Amniotic epithelial cell (primary cell): ENCODE measurements at regions not wholly inside any gene's neighbourhood (a gene's known extent, or its start where the extent isn't known, plus 50 kb on each side); places are given as distances from the start of the nearest gene placed in this dataset.

Experiments
- DNase-seq: peaks from one replicate; pipeline ENCODE4 v3.0.0-alpha.2; 2010; ENCODE audit warnings: low read depth

DNA sequence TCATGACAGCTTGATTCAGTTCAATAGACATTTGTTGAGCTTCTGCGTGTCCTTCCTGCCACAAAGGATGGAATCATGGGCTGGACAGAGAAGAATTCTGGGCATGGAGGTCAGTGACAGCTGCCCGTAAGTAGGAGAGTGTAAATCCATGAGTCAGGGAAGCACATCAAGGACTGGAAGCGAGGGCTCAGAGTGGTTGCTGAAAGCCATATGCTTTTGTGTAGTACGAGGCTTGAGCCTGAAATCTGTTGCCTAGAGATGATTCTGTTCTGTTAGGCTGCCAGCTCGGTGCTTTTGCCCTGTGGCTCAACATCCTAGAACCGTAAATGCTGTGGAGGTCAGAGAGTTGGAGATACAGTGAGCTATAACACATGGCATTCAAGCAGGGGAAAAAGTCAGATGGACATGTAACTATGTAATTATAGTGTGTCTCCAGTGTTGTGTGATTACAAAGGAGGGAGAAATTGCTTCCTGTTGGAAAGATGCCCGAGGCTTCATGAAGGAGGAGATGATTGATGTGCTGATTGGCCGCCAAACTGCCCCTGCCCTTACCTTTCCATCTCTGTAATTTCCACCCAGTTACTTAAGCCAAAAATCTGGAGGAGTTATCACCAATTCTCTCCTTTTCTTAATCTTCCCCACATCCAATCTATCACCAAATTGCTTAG, 92.8 kb upstream of the CACNA1E start:
- no peak for DNase-seq

DNA sequence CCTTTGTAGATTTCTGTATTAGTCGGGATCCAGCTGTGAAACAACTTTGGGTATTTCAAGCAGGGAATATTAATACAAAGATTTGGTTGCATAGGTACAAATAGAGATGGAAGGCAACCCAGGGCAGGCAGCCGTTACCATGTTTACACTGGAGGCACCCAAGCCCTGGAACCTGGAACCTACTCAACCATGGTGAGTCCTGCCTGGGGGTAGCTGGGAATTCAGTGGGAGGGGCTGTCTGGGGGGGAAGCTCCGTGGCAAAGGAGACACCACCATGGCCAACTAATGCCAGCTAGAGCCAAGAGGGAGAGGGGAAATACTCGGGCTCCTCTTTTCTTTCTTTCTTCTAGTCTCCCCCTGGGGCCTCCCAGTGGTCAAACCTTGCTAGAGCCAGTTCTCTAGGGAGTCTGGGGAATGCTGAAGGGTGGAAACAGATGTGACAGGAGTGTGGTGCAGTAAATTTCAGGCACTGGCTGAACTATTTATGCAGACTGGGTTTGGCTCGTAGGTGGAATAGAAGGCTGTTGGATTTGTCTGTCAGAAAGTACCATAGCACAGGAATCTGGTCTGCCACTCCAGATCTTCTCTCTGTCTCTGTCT, 91.9 kb upstream of the CACNA1E start:
- DNase-seq: no peak

DNA sequence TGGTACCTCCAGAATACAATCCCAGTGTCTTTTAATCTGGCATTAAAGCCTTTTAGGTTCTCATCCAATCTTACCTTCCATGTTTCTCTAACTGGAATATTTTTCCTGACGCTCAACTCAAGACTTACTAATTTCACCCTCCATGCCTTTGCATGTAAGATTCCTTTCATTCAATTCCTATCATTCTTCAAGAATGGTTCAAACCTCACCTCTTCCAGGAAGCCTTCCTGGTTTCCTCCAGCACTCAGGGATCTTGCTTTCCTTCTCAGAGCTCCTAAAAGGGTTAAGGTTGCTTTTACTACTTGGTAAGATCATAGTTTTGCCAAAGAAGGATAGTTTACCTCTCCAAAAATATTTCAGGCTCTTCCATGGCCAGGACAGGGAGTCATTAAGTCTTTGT, 91.2 kb upstream of the CACNA1E start:
- DNase-seq: no peak

DNA sequence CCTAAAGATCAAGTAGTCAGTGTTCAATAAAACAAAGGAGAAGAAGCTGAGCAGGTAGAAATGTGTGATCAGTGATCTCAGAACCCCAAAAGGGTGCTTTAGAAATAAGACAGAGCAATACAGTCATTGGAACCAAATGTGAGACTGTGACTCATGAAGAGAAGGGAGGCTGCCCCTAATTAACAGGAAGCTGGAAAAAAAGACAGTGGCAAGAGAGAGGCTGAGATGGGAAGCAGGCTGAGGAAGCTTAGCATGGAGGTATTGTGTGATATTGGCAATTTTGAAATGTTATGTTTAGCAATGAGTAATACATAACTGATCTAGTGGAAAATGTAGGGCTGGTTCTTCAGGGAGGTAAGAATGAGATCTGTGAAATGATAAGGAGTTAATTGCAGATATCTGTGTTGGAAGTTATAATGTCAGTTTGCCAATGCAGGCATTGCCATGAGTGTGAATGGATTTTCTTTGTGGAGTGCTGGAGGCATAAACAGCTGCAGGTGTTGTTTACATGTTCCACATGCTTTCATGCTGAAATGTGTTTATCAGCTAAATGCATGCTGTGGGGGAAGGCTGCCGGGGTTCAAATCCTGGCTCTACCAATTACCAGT, 90.6 kb upstream of the CACNA1E start:
- no peak for DNase-seq

DNA sequence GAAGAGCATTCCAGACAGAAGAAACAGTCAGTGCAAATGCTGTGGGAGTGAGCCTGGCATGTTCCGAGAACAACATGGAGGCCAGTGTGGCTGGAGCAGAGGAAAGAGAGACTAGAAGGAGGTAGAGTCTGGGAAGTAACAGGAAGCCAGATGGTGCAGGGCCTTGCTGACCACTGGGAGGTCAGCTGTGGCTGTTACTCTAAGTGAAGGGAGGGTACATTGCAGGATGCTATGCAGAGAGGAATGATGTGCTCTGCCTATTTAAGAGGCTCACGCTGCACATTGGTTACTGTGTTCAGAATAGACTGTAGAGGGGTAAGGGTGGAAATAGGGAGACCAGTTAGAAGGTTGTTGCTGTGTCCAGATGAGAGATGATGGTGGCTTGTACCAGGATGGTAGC, 88.6 kb upstream of the CACNA1E start:
- DNase-seq: no peak

DNA sequence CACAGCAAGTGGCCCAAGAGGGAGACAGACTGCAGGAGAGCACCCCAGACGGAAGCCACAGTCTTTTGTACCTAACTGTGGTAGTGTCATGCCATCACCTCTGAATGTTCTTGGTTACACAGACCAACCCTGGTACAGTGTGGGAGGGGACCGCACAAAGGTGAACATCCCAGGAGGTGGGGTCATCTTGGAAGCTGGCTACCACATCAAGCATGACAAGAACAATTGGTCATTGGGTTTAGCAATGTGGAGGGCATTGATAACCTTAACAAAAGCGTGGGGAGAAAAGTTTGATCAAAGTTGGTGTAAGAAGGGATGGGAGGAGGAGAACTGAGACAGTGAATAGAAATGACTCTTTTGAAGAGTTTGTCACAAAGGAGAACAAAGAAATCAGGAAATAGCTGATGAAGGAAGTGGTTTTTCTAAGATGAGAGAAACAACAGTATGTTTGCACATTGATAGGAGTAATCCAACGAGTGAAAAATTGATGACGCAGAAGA, 87.1 kb upstream of the CACNA1E start:
- no peak for DNase-seq

DNA sequence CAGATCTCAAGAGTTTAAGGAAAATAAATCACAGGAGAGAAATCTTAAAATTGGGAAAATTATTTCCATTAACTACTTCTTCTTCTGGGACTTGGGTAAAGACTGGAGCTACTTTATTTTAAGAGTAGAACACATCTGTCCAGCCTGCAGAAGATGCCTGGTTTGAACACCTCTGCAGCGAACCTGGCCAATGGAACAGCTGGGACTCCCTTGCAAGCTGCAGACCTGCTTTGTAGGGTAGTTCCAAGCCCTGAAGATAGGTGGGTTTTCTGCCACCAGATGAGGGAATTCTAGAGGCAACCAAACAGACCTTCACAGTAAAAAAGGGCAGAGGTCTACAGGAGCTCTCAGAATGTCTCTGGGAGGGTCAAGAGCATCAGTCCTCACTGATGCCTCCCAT, 86.5 kb upstream of the CACNA1E start:
- DNase-seq: no peak

DNA sequence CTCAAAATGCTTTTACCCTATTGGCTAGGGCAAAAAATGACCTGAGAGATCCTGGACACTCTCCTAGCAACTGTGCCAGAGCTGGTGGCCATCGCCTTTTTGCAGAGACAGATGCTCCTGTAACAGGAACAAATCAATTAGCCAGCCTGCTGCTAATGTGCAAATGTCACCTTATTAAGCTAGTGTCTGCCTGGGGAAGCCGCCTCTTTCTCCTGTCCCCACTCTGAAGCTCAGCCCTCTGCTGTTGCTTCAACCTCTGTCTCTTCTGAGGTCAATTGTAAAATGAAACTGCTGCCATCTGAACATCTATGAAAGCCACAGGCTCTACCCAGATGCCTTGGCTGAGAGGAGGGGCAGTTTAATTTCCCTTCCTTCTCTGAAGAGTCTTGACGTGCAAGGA, 85.5 kb upstream of the CACNA1E start:
- no peak for DNase-seq

DNA sequence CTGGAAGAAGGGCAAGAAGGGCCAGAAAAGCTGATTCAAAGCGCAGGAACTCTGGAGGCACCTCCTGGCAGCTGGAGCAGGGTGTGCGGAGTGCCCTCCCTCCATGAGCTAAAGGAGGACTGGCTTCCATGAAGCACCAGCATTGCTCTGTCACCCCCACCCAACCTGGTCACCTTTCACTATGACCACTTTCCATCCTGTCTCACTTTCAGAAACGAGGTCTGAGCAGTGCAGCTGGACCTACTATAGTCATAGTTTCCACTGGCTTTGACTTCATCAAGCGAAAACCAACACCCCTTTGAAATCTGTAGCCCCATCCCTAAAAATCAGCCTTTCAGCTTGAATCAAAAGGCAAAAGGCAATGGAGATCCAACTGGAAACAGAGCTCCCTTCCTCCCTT, 84.8 kb upstream of the CACNA1E start:
- DNase-seq: no peak

DNA sequence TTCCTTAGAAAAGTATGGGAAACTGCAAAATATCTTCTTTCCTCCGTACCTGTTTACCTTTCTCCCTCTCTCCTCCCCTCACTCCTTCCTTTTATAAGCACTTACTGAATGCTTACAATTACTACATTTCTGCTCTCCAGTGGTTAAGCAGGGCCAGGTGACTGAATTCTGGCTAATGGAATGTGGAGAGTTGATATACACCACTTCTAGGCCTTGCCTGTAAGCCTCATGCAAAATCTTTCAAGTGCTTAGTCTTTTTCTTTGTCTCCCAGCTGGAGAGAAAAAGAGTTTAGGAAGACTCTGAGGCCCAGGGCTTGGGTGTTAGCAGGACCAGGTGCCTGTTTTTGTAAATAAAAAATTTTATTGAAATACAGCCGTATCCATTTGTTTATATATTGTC, 77.7 kb upstream of the CACNA1E start:
- DNase-seq: no peak

DNA sequence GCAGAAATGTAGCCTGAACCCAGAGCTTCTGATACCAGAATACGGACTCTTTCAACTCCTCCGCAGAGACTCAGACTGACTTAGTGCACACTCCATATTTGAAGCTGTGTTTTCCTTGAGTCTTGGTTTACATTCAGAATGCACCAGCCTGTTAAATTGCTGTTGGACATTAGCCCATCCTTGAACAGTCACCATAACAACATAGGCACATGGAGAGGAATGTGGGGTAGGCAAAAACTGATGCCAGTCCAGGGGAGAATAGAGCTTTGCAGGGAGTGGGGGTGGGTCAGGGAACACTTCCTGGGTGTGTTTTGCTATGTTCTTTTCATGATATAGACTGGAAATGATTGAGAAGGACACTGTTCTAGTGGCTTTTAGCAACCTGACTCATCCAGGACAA, 76.3 kb upstream of the CACNA1E start:
- no peak for DNase-seq

DNA sequence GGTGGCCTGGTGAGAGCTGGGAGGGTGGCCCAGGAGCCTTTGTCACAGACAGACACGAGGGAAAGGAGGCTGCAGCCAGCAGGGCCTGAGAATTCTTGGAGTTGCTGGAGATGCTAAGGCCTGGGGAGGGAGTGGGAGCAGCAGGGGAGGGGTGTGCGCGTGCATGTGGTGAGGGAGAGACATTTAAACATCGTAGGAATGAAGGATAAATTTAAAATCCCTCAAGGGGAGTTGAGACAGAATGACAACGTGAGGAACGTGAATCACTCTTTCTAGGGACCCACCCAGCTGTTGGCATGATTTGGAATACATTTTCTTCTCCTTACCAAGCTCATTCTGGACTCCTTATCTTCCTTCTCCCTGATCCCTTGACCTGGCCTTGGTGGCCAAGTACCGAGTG, 73.3 kb upstream of the CACNA1E start:
- no peak for DNase-seq

DNA sequence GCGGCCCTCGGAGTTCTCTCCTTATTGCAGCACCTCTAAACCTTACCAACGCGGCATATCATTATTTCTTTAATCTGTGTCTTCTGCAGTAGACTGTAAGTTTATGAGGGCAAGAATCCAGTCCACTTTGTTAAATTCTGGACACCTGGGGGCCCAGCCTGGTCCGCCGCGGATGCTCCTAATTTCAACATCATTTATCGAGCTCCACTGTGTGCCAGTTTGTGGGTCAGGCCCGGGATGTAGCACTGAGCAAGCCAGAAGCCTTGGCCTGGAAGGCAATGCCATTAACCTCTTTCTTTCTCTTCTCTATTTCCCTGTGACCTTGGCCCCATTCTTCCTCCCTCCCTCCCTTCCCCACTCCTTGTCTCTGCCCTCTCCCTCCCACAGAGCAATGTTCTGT, 70.6 kb upstream of the CACNA1E start:
- no peak for DNase-seq

DNA sequence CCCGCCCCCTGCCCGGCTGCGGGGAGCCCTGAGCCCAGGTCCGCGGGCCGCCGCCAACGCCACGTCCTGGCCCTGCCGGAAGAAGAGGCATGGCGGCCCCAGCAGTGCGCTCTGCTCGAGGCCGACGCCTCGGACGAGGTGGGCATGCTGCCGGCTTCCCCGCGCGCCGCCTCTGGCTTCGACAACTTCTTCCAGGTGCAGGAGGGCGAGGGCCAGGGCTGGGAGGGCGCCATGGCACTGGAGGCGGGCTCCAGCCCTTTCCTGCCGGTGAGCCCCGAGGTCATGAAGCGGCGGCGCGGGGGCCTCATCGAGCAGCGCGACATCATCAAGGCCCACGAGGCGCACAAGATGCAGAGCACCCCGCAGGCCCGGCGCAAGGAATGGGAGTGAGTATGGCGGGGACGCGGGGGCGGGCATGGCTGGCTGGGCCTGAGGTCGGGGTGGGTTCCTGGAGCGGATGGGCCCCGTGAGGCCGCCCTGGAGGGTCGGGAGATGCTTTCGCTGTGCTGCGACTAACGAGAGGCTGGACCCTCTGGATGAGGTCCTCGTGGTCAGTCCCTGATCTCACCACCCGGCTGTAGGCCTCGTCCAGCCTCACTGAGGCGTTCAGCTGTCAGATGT, 70.0 kb upstream of the CACNA1E start:
- DNase-seq: no peak

DNA sequence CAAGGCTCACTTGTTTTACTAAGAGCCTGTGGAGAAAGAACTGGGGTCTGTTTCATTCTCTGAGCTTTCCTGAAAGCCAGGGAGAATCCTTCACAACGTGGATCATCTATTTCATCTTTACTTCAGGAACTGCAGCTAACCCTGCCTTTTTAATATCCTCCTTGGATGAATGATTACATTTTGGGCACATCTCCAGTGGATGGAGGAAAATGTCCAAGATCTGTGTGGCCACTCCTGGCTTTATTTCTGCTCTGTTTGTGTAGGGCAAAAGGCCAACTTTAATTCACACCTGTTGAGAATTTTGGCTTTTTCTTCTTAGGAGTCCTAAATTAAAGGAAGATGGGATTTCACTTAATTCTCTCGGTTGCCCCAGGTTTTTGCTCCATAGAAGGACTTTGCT, 69.5 kb upstream of the CACNA1E start:
- DNase-seq: no peak

DNA sequence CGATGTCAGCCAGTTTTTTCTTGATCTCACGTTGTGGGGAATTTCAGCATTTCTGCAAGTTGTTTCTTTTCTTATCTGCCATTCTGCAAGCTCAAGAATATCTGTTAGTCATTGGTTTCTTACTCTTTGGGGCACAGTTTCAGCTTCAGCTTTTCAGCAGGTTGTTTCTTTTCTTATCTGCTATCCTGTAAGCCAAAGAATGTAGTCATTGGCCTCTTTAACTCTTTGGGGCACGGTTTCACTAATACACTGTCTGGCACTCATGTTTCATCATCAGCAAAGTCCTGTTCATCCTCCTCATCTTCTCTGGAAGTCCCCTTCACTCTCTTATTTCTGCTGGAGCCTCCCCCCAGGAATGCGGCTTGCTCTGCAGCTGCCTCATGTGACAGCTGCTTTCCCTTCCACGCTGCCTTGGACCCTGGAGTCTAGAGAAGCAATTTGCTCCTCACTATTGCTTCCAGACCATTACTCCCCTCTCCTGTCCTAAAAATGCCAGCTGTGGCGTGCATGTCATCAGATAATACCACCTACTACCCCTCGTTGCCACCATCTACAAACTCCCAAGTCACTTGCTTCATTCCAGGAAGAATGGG, 67.0 kb upstream of the CACNA1E start:
- DNase-seq: no peak

DNA sequence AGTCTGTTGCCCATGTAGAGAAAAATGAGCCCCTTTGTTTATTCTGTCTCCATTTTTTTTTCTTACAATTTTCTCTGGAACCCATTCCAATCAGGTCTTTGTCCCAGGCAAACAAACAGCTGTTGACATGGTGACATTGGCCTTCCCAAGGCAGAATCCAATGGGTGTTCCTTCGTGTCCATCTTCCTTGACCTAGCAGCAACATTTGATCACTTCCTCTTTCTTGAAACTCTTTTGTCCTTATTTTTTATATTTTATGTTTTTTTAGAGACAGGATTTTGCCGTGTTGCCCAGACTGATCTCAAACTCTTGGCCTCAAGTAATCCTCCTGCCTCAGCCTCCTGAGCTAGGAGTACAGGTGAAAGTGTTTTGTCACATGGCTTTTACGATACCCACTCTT, 65.4 kb upstream of the CACNA1E start:
- DNase-seq: no peak

DNA sequence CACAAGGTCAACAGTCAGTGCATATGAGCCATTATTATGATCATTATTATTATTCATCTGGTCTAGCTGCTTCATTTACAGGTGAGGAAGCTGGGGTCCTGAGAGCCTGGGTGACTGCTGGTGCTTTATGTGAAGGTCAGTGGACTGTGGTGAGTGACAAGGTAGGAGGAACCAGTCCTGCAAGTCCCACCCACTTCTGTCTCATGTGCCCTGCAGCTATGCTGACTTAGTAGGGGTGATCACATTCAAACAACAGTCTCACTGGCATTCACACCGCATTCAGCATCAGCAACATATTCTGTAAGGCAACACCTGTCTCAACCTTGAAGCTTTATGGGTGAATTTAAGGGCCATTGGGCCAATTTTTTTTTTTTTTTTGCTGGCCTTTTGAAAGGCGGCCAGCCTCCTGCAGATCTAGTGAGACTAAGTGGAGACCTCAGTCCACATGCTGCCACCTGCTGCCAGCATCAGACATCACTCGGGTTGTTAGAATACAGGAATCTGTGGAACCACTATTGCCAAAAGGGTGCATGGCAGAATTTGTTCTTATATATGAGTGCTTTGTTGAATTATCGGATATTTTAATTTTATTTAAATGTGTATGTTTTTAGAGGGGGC, 59.9 kb upstream of the CACNA1E start:
- peak; percentile 7 for DNase-seq

DNA sequence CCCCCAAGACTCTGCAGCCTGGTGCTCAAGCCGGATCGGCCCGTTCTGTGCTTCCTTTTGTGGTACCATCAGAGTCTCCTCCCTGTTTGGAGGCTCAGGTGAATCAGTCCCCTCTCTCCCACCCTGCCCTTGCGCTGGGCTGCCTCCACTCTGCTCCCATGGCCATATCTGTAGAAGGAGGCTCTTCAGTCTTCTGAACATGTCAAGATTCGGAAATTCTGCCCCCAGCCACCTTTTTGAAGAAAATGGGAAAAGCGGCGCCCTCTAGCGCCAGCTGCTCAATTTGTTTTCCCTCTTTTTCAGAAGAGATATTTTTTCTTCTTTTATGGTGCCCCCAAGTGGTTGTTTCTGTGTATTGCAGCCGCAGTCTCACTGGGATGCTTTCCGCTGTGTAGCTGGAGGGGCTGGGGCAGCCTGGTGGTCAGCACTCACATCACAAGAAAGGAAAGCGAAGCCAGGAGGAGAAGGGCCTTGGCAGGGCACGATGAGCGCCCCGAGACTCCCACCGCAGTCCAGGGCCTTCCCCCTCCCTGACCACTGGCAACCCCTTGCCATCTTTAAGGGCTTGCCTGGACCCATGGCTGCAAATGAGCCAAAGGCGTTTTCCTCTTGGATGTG, 58.4 kb upstream of the CACNA1E start:
- DNase-seq: peak; percentile 44

DNA sequence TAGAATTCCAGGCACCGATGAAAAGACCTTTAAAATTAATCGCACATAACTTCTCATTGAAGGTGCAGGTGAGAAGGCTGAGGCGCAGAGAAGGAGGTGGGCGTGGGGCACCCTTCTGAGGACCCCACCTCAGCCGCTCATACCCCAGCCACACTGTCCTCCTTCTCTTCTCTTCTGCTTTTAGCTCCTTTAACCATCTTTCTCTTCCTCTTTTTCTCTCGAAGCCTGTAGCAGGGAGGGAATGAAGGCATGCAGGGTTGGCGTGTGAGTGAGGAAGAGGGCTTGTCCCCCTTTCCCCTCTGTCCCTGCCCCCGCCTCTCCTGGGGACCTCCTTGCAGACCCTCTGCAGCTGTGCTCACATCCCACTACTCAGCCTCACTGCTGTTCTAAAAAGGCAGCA, 57.8 kb upstream of the CACNA1E start:
- no peak for DNase-seq

DNA sequence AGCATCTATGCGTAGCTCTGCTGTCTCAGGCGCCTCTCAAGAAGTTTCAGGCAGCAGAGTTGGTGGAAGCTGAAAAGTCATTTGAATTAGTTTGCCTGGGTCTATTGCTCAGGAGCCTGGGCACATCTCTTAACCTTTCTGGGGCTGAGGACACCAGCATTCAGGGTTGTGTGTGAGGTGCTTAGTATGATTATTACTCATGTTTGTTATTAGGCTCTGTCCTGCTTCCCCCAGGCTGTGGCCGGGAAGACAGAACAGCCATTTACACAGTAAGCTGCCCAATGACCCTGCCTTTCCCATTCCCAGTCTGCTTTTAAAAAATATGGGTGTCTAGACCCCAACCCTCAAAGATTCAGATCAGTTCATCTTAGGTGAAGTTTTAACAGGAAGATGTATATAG, 53.9 kb upstream of the CACNA1E start:
- no peak for DNase-seq
